Suprapubic skin (tissue), 4 donors: ENCODE measurements at regions not wholly inside any gene's neighbourhood (a gene's known extent, or its start where the extent isn't known, plus 50 kb on each side); places are given as distances from the start of the nearest gene placed in this dataset.

Experiments
- DNase-seq, 2 donors: peaks; one replicate each; pipeline ENCODE4 v3.0.0-alpha.2; 2019; ENCODE audit warnings: low spot score in 2 of 2
- H3K27ac ChIP-seq: fragments of 200-600 bp; sonication (generic); one replicate; pipeline ENCODE4 v1.5.1; 2019
- H3K27me3 ChIP-seq: fragments of 200-600 bp; sonication (generic); one replicate; pipeline ENCODE4 v1.5.1; 2019
- H3K36me3 ChIP-seq: fragments of 200-600 bp; sonication (generic); one replicate; pipeline ENCODE4 v1.5.1; 2019
- H3K4me1 ChIP-seq: fragments of 200-600 bp; sonication (generic); one replicate; pipeline ENCODE4 v1.5.1; 2019
- H3K4me3 ChIP-seq: fragments of 200-600 bp; sonication (generic); one replicate; pipeline ENCODE4 v1.5.1; 2019; ENCODE audit warnings: mild to moderate bottlenecking
- H3K9me3 ChIP-seq: fragments of 200-600 bp; sonication (generic); one replicate; pipeline ENCODE4 v1.5.1; 2019
- CTCF ChIP-seq, 2 donors: fragments of 200-600 bp in 1 of 2; fragments of 450-650 bp in 1 of 2; sonication (generic) in 1 of 2; IDR thresholded peaks; one replicate each; pipeline ENCODE4 v1.5.1; 2016 to 2019; ENCODE audit warnings: antibody characterized with exemption in 2 of 2, mild to moderate bottlenecking in 1 of 2, moderate library complexity in 1 of 2
- EP300 ChIP-seq: sonication (generic); formaldehyde crosslinking; IDR thresholded peaks from one replicate; pipeline ENCODE4 v1.6.1; 2017; ENCODE audit warnings: antibody characterized with exemption
- POLR2A ChIP-seq, 2 donors: fragments of 450-650 bp; IDR thresholded peaks; one replicate each; pipeline ENCODE4 v1.6.1; 2017; ENCODE audit warnings: antibody characterized with exemption in 2 of 2, mild to moderate bottlenecking in 2 of 2, moderate library complexity in 2 of 2
- POLR2AphosphoS5 ChIP-seq, 3 donors: sonication (generic); formaldehyde crosslinking; IDR thresholded peaks; one replicate each; pipeline ENCODE4 v1.6.1; 2017; ENCODE audit warnings: antibody characterized with exemption in 3 of 3
- WGBS: methylation state at CpG from one replicate; pipeline ENCODE4 v1.1.5; 2018; 5-methylcytosine and 5-hydroxymethylcytosine counted together

- Histone ChIP-seq H3K9me3 (no peaks in the 10 kb centered on the region), H3K27ac (no peak overlapping the region), H3K36me3 (no peaks in the 10 kb centered on the region), H3K4me1 (no peaks in the 10 kb centered on the region), H3K4me3 (no peak overlapping the region), H3K27me3 (no peaks in the 10 kb centered on the region)
- WGBS = 49% methylated on average over 3 of the region's 3 CpGs
- DNase-seq = no peak
- TF ChIP-seq POLR2A (IDR thresholded peaks at IDR 0.05) (no peak), EP300 (no peak), POLR2AphosphoS5 (IDR thresholded peaks at IDR 0.05) (no peak)
Measured at GRCh38 chr11:122168218-122168617, 52.2 kb upstream of the BLID start.

- no peak for DNase-seq
- WGBS = 36% methylated on average over 3 of the region's 3 CpGs
- Histone ChIP-seq H3K27me3 (no peaks in the 10 kb centered on the region), H3K27ac (no peak overlapping the region), H3K36me3 (no peaks in the 10 kb centered on the region), H3K9me3 (no peaks in the 10 kb centered on the region), H3K4me3 (no peak overlapping the region), H3K4me1 (no peaks in the 10 kb centered on the region)
- no peak for TF ChIP-seq POLR2A (IDR thresholded peaks at IDR 0.05)
- no peak for TF ChIP-seq CTCF (IDR thresholded peaks at IDR 0.05)
- no peak for TF ChIP-seq EP300
- TF ChIP-seq POLR2AphosphoS5 (IDR thresholded peaks at IDR 0.05) = no peak
Measured at GRCh38 chr11:122167100-122167499, 51.1 kb upstream of the BLID start.

GRCh38 chr11:122165607-122166371, 49.8 kb upstream of the BLID start:
- 92% methylated on average over 7 of the region's 7 CpGs for WGBS
- Histone ChIP-seq H3K36me3 (no peaks in the 10 kb centered on the region), H3K27ac (no peak overlapping the region), H3K27me3 (no peaks in the 10 kb centered on the region), H3K4me3 (no peak overlapping the region), H3K9me3 (no peaks in the 10 kb centered on the region), H3K4me1 (peaks cover 3% of the 10 kb centered on the region)
- no peak for TF ChIP-seq POLR2AphosphoS5 (IDR thresholded peaks at IDR 0.05)
- no peak for TF ChIP-seq POLR2A (IDR thresholded peaks at IDR 0.05)
- no peak for TF ChIP-seq CTCF (IDR thresholded peaks at IDR 0.05)
- TF ChIP-seq EP300 = no peak
- no peak for DNase-seq
